Stomach (tissue), 8 donors: ENCODE measurements at regions not wholly inside any gene's neighbourhood (a gene's known extent, or its start where the extent isn't known, plus 50 kb on each side); places are given as distances from the start of the nearest gene placed in this dataset.

Experiments used
- DNase-seq, 2 donors: peaks; one replicate each; pipeline versions ENCODE4 v3.0.0 to v3.0.0-alpha.2; 2013 to 2019
- H3K27ac ChIP-seq, 5 donors: fragments of 200-600 bp in 4 of 5; sonication (generic) in 4 of 5; one replicate each; pipeline ENCODE4 v1.5.1; 2013 to 2019; ENCODE audit warnings: mild to moderate bottlenecking in 1 of 5, moderate library complexity in 1 of 5
- H3K27me3 ChIP-seq, 3 donors: fragments of 200-600 bp; sonication (generic); one replicate each; pipeline ENCODE4 v1.5.1; 2017 to 2019; ENCODE audit warnings: mixed run types in 1 of 3
- H3K36me3 ChIP-seq, 4 donors: fragments of 200-600 bp; sonication (generic); 1 replicate in 3 of 4; 2 replicates in 1 of 4; pipeline ENCODE4 v1.5.1; 2016 to 2019
- H3K4me1 ChIP-seq, 4 donors: fragments of 200-600 bp; sonication (generic); one replicate each; pipeline ENCODE4 v1.5.1; 2016 to 2019
- H3K4me3 ChIP-seq, 4 donors: fragments of 200-600 bp; sonication (generic) in 3 of 4; one replicate each; pipeline ENCODE4 v1.5.1; 2016 to 2019; ENCODE audit warnings: mild to moderate bottlenecking in 1 of 4
- H3K9me3 ChIP-seq, 4 donors: fragments of 200-600 bp; sonication (generic); one replicate each; pipeline ENCODE4 v1.5.1; 2016 to 2019
- CTCF ChIP-seq, 7 experiments: fragments of 450-650 bp in 4 of 7; fragments of 200-600 bp in 3 of 7; sonication (generic) in 3 of 7; IDR thresholded peaks; one replicate each; pipeline ENCODE4 v1.5.1; 2016 to 2019; ENCODE audit warnings: antibody characterized with exemption in 7 of 7, control low read depth in 2 of 7, mild to moderate bottlenecking in 1 of 7
- EP300 ChIP-seq: sonication (generic); formaldehyde crosslinking; IDR thresholded peaks from one replicate; pipeline ENCODE4 v1.6.1; 2017; ENCODE audit warnings: antibody characterized with exemption
- POLR2A ChIP-seq, 4 donors: fragments of 450-650 bp; IDR thresholded peaks; one replicate each; pipeline ENCODE4 v1.6.1; 2016; ENCODE audit warnings: antibody characterized with exemption in 4 of 4, control low read depth in 2 of 4, mild to moderate bottlenecking in 1 of 4, moderate library complexity in 1 of 4
- POLR2AphosphoS5 ChIP-seq, 3 donors: sonication (generic); formaldehyde crosslinking; IDR thresholded peaks; one replicate each; pipeline ENCODE4 v1.6.1; 2016; ENCODE audit warnings: antibody characterized with exemption in 3 of 3
- WGBS, 5 donors: extraction: QIAGEN DNeasy Blood & Tissue Kit in 3 of 5; methylation state at CpG; one replicate each; pipeline versions ENCODE4 v1.1.5 to v1.1.7; 2013 to 2018; 5-methylcytosine and 5-hydroxymethylcytosine counted together
- intact Hi-C: fragments of 100-400 bp; cut with DNase I; formaldehyde crosslinking; loops from one replicate; pipeline ENCODE4 v1.15.1; 2023; ENCODE audit warnings: low total_unique reads
- donor health status: healthy with polysubstance abuse.
- donor health status: Bipolar disorder and iron deficiency.
- donor health status: healthy.

- whole genome bisulfite sequencing, 5 donors = 83 to 86% (median 86%) methylated on average over 3 of the region's 3 CpGs
- peak overlapping the region in 1 of 5 donors; percentile 84 for H3K27ac ChIP-seq
- H3K4me1 ChIP-seq = peaks cover 33 to 56% (median 50%) of the 10 kb centered on the region in 4 donors
- H3K4me3 ChIP-seq = no peak overlapping the region
- H3K36me3 ChIP-seq = no peaks in the 10 kb centered on the region
- TF ChIP-seq EP300 = no peak
- TF ChIP-seq POLR2A (IDR thresholded peaks at IDR 0.05) = no peak
- TF ChIP-seq CTCF (IDR thresholded peaks at IDR 0.05) = no peak
- TF ChIP-seq POLR2AphosphoS5 (IDR thresholded peaks at IDR 0.05) = no peak
- no peaks in the 10 kb centered on the region for H3K27me3 ChIP-seq
- intact Hi-C loops = no loop called here
- peak in 1 of 2 donors; percentile 13 for DNase-seq
- H3K9me3 ChIP-seq = no peaks in the 10 kb centered on the region
Observed at GRCh38 chr5:125413496-125414274, 667.2 kb upstream of the ZNF608 start.

DNA sequence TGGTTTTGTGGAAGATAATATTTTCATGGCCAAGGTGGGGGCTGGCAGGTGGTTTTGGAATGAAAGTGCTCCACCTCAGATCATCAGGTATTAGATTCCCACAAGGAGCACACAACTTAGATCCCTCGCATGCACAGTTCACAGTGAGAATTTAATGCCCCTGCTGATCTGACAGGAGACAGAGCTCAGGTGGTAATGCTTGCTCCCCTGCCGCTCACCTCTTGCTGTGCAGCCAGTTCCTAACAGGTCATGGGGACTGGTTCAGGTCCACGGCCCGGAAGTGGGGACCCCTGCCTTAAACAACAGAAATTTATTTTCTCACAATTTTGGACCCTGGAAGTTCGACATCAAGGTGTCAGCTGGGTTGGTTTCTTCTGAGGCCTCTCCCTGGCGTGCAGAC is 668.7 kb upstream of the ZNF608 start:
- TF ChIP-seq CTCF (IDR thresholded peaks at IDR 0.05) = no peak
- TF ChIP-seq EP300 = no peak
- no peak for TF ChIP-seq POLR2A (IDR thresholded peaks at IDR 0.05)
- no peak for TF ChIP-seq POLR2AphosphoS5 (IDR thresholded peaks at IDR 0.05)
- 92 to 95% (median 94%) methylated on average over 6 of the region's 6 CpGs for WGBS, 5 donors
- Histone ChIP-seq H3K4me1 (peaks cover 24 to 42% (median 36%) of the 10 kb centered on the region in 4 donors), H3K36me3 (no peaks in the 10 kb centered on the region), H3K9me3 (no peaks in the 10 kb centered on the region), H3K4me3 (no peak overlapping the region), H3K27me3 (no peaks in the 10 kb centered on the region), H3K27ac (no peak overlapping the region)
- no peak for DNase-seq
- intact Hi-C loops = no loop called here

DNA sequence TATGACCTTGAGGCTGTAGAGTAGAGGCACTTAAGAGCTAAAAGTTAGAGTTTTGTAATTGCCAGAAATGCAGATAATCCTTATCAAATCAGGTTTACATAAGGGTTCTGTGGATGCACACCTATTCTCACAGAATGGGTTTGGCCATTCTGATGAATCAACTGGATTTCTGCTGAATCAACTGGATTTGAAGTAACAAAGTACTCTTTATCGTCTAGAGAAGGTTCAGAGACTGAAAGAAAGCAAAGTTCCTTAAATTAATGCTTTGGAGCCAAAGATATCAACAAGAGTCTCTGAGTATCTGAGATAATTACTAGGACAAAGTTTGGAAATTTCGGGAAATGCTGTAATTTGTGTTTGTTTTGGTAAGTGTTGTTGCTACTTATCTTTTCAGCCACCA is 669.6 kb upstream of the ZNF608 start:
- Histone ChIP-seq H3K4me3 (no peak overlapping the region), H3K9me3 (no peaks in the 10 kb centered on the region), H3K27me3 (no peaks in the 10 kb centered on the region), H3K36me3 (no peaks in the 10 kb centered on the region), H3K4me1 (peaks cover 21 to 33% (median 28%) of the 10 kb centered on the region in 4 donors), H3K27ac (no peak overlapping the region)
- 37 to 73% (median 62%) methylated on average over 2 of the region's 2 CpGs for WGBS, 5 donors
- no peak for TF ChIP-seq CTCF (IDR thresholded peaks at IDR 0.05)
- TF ChIP-seq POLR2AphosphoS5 (IDR thresholded peaks at IDR 0.05) = no peak
- no peak for TF ChIP-seq EP300
- TF ChIP-seq POLR2A (IDR thresholded peaks at IDR 0.05) = no peak
- intact Hi-C loops = no loop called here
- DNase-seq = no peak

DNA sequence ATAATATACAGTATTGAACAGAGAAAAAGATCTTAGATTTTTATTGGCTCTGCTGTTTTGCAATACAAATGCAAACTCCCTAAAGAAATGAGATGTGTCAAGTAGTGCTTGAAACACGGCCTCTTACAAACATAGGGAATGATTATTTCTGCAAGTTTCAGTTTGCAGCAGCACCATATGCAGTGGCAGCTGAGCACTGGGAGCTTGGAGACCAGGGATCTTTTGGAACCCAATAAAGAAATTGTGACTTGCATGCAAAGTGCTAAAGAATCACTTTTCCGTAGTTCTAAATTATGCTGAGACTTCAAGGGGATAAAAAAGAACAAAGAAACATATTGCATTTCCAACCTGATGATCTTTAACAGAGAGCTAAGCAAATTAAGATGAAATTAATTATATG is 674.6 kb upstream of the ZNF608 start:
- DNase-seq = no peak
- Histone ChIP-seq H3K36me3 (no peaks in the 10 kb centered on the region), H3K27ac (no peak overlapping the region), H3K27me3 (no peaks in the 10 kb centered on the region), H3K4me1 (no peaks in the 10 kb centered on the region), H3K9me3 (no peaks in the 10 kb centered on the region), H3K4me3 (no peak overlapping the region)
- TF ChIP-seq POLR2A (IDR thresholded peaks at IDR 0.05) (no peak), CTCF (IDR thresholded peaks at IDR 0.05) (no peak), EP300 (no peak), POLR2AphosphoS5 (IDR thresholded peaks at IDR 0.05) (no peak)
- intact Hi-C loops = no loop called here
- WGBS, 5 donors = 91 to 96% (median 95%) methylated on average over 2 of the region's 2 CpGs
